Esophagus squamous epithelium (tissue), 4 donors: ENCODE measurements at regions not wholly inside any gene's neighbourhood (a gene's known extent, or its start where the extent isn't known, plus 50 kb on each side); places are given as distances from the start of the nearest gene placed in this dataset.

Experiments used
- POLR2A ChIP-seq, 4 donors: fragments of 450-650 bp; IDR thresholded peaks; one replicate each; pipeline ENCODE4 v1.6.1; 2017; ENCODE audit warnings: antibody characterized with exemption in 4 of 4, mild to moderate bottlenecking in 4 of 4, moderate library complexity in 3 of 4
- TF ChIP-seq, protein P1 (sequence below), 6 experiments: fragments of 450-650 bp in 4 of 6; fragments of 200-600 bp in 2 of 6; sonication (generic) in 2 of 6; IDR thresholded peaks; one replicate each; pipeline ENCODE4 v1.5.1; 2016 to 2019; ENCODE audit warnings: antibody characterized with exemption in 6 of 6, mild to moderate bottlenecking in 4 of 6, moderate library complexity in 4 of 6

GRCh38 chr6:130671577-130671976 lies 155.6 kb upstream of the SMLR1 start:
- no peak for TF ChIP-seq POLR2A (IDR thresholded peaks at IDR 0.05)
- TF ChIP-seq, protein P1, sequence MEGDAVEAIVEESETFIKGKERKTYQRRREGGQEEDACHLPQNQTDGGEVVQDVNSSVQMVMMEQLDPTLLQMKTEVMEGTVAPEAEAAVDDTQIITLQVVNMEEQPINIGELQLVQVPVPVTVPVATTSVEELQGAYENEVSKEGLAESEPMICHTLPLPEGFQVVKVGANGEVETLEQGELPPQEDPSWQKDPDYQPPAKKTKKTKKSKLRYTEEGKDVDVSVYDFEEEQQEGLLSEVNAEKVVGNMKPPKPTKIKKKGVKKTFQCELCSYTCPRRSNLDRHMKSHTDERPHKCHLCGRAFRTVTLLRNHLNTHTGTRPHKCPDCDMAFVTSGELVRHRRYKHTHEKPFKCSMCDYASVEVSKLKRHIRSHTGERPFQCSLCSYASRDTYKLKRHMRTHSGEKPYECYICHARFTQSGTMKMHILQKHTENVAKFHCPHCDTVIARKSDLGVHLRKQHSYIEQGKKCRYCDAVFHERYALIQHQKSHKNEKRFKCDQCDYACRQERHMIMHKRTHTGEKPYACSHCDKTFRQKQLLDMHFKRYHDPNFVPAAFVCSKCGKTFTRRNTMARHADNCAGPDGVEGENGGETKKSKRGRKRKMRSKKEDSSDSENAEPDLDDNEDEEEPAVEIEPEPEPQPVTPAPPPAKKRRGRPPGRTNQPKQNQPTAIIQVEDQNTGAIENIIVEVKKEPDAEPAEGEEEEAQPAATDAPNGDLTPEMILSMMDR (IDR thresholded peaks at IDR 0.05) = no peak
